ENCODE measurements at regions not wholly inside any gene's neighbourhood (a gene's known extent, or its start where the extent isn't known, plus 50 kb on each side); places are given as distances from the start of the nearest gene placed in this dataset.
A peak's percentile ranks its signal among the peaks of the same experiment; 100 is the strongest.

GRCh38 chr7:85765698-85766298, 578.9 kb upstream of the SEMA3D start:
- no peaks in the 10 kb centered on the region for H3K36me3 ChIP-seq (ENCODE audit: control insufficient read depth, insufficient read depth, low read length)
- no CpG with 5 or more reads among the region's 11 CpGs for WGBS (ENCODE audit: extremely low coverage, insufficient coverage, low lambda C conversion rate)
- no peak overlapping the region for H3K9ac ChIP-seq (ENCODE audit: low read length)
- no peak overlapping the region for H3K18ac ChIP-seq (ENCODE audit: low read length)
- no peak overlapping the region for H2BK120ac ChIP-seq (ENCODE audit: low read depth, low read length)
- no peaks in the 10 kb centered on the region for H3K79me2 ChIP-seq (ENCODE audit: control insufficient read depth, insufficient read depth, low read length)
- no peak overlapping the region for H3K23ac ChIP-seq (ENCODE audit: low read length)
- no peak overlapping the region for H2AK5ac ChIP-seq (ENCODE audit: low read length)
- H4K5ac ChIP-seq (ENCODE audit: low read length) = no peak overlapping the region
- H2BK15ac ChIP-seq (replicated peaks; ENCODE audit: low read depth) = no peak overlapping the region
- no peak overlapping the region for H3K56ac ChIP-seq (ENCODE audit: low read length)
- no peaks in the 10 kb centered on the region for H3K4me1 ChIP-seq (ENCODE audit: control insufficient read depth, low read depth, low read length)
- peak; percentile 69 for DNase-seq
- no peaks in the 10 kb centered on the region for H3K79me1 ChIP-seq (ENCODE audit: low read length)
- no peak overlapping the region for H4K8ac ChIP-seq (ENCODE audit: low read depth, low read length)
- no peak overlapping the region for H3K4ac ChIP-seq (ENCODE audit: low read depth, low read length)
- H3K4me3 ChIP-seq (ENCODE audit: low read length) = no peak overlapping the region
- H3K4me2 ChIP-seq (ENCODE audit: low read length) = no peak overlapping the region
- no peaks in the 10 kb centered on the region for H3K27me3 ChIP-seq (ENCODE audit: insufficient read depth, low read length, poor library complexity)
- no peak overlapping the region for H2BK5ac ChIP-seq (ENCODE audit: low read length)
- no peak overlapping the region for H3K27ac ChIP-seq (ENCODE audit: low read depth, low read length)

GRCh38 chr7:85764034-85764433, 577.2 kb upstream of the SEMA3D start:
- no peaks in the 10 kb centered on the region for H3K79me2 ChIP-seq (ENCODE audit: control insufficient read depth, insufficient read depth, low read length)
- H2AK5ac ChIP-seq (ENCODE audit: low read length) = no peak overlapping the region
- H3K27me3 ChIP-seq (ENCODE audit: insufficient read depth, low read length, poor library complexity) = no peaks in the 10 kb centered on the region
- no peak overlapping the region for H4K8ac ChIP-seq (ENCODE audit: low read depth, low read length)
- DNase-seq = no peak
- H3K4me1 ChIP-seq (ENCODE audit: control insufficient read depth, low read depth, low read length) = no peaks in the 10 kb centered on the region
- no peak overlapping the region for H3K18ac ChIP-seq (ENCODE audit: low read length)
- no peak overlapping the region for H2BK5ac ChIP-seq (ENCODE audit: low read length)
- WGBS (ENCODE audit: extremely low coverage, insufficient coverage, low lambda C conversion rate) = no CpG with 5 or more reads among the region's 2 CpGs
- H2BK15ac ChIP-seq (replicated peaks; ENCODE audit: low read depth) = no peak overlapping the region
- no peak overlapping the region for H3K23ac ChIP-seq (ENCODE audit: low read length)
- H3K79me1 ChIP-seq (ENCODE audit: low read length) = no peaks in the 10 kb centered on the region
- no peaks in the 10 kb centered on the region for H3K36me3 ChIP-seq (ENCODE audit: control insufficient read depth, insufficient read depth, low read length)
- H3K4me2 ChIP-seq (ENCODE audit: low read length) = no peak overlapping the region
- H3K9ac ChIP-seq (ENCODE audit: low read length) = no peak overlapping the region
- no peak overlapping the region for H3K4me3 ChIP-seq (ENCODE audit: low read length)
- no peak overlapping the region for H3K56ac ChIP-seq (ENCODE audit: low read length)
- no peak overlapping the region for H3K27ac ChIP-seq (ENCODE audit: low read depth, low read length)
- no peak overlapping the region for H4K5ac ChIP-seq (ENCODE audit: low read length)
- no peak overlapping the region for H2BK120ac ChIP-seq (ENCODE audit: low read depth, low read length)
- no peak overlapping the region for H3K4ac ChIP-seq (ENCODE audit: low read depth, low read length)

DNA sequence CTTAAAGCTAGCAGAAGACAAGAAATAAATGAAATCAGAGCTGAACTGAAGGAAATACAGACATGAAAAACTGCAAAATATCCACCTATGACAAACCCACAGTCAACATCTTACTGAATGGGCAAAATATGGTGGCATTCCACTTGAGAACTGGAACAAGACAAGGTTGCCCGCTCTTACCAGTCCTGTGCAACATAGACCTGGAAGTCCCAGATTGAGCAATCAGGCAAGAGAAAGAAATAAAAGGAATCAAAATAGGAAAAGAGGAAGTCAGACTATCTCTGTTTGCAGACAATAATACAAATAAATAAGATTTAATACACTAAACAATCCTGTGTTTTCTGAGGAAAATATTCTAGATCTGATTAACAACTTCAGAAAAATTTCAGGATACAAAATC, 570.5 kb upstream of the SEMA3D start:
- Histone ChIP-seq H3K36me3 (ENCODE audit: control insufficient read depth, insufficient read depth, low read length) (no peaks in the 10 kb centered on the region), H2BK15ac (replicated peaks; ENCODE audit: low read depth) (no peak overlapping the region), H3K4me2 (ENCODE audit: low read length) (no peak overlapping the region), H3K27me3 (ENCODE audit: insufficient read depth, low read length, poor library complexity) (no peaks in the 10 kb centered on the region), H4K8ac (ENCODE audit: low read depth, low read length) (no peak overlapping the region), H3K4me3 (ENCODE audit: low read length) (no peak overlapping the region), H3K4ac (ENCODE audit: low read depth, low read length) (no peak overlapping the region), H3K79me1 (ENCODE audit: low read length) (no peaks in the 10 kb centered on the region), H2AK5ac (ENCODE audit: low read length) (no peak overlapping the region), H2BK5ac (ENCODE audit: low read length) (no peak overlapping the region), H3K4me1 (ENCODE audit: control insufficient read depth, low read depth, low read length) (no peaks in the 10 kb centered on the region), H3K27ac (ENCODE audit: low read depth, low read length) (no peak overlapping the region), H3K56ac (ENCODE audit: low read length) (no peak overlapping the region), H3K79me2 (ENCODE audit: control insufficient read depth, insufficient read depth, low read length) (no peaks in the 10 kb centered on the region), H3K9ac (ENCODE audit: low read length) (no peak overlapping the region), H2BK120ac (ENCODE audit: low read depth, low read length) (no peak overlapping the region), H4K5ac (ENCODE audit: low read length) (no peak overlapping the region), H3K23ac (ENCODE audit: low read length) (no peak overlapping the region), H3K18ac (ENCODE audit: low read length) (no peak overlapping the region)
- no CpG with 5 or more reads among the region's 1 CpG for WGBS (ENCODE audit: extremely low coverage, insufficient coverage, low lambda C conversion rate)
- no peak for DNase-seq

DNA sequence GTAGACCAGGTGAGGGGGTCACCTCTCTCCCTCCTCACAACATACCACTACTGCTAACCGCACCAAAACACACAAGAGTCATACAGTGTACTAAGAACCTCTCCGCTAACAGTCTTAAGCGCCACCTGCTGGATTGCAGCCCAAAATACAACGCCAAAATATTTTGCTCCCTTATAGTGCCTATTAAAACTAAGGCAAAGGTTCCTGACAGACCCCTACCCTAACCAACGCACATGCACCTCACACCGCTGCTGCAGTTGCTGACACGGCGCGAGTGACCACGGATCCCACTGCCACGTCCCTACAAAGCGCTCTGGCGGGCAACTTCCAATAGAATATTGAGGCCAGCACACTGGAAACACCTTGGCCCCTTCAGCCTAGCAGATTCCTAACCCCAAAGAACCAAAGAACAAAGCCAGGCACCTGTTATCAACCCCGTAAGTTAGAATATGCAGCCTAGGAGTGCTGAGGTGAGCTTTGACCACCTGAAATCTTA, 563.6 kb upstream of the SEMA3D start:
- Histone ChIP-seq H3K79me2 (ENCODE audit: control insufficient read depth, insufficient read depth, low read length) (no peaks in the 10 kb centered on the region), H3K4me3 (ENCODE audit: low read length) (no peak overlapping the region), H3K23ac (ENCODE audit: low read length) (no peak overlapping the region), H3K9ac (ENCODE audit: low read length) (no peak overlapping the region), H3K4me2 (ENCODE audit: low read length) (no peak overlapping the region), H3K4me1 (ENCODE audit: control insufficient read depth, low read depth, low read length) (no peaks in the 10 kb centered on the region), H4K8ac (ENCODE audit: low read depth, low read length) (no peak overlapping the region), H3K79me1 (ENCODE audit: low read length) (no peaks in the 10 kb centered on the region), H4K5ac (ENCODE audit: low read length) (no peak overlapping the region), H3K18ac (ENCODE audit: low read length) (no peak overlapping the region), H3K27me3 (ENCODE audit: insufficient read depth, low read length, poor library complexity) (no peaks in the 10 kb centered on the region), H2BK15ac (replicated peaks; ENCODE audit: low read depth) (no peak overlapping the region), H3K56ac (ENCODE audit: low read length) (no peak overlapping the region), H3K36me3 (ENCODE audit: control insufficient read depth, insufficient read depth, low read length) (no peaks in the 10 kb centered on the region), H2BK120ac (ENCODE audit: low read depth, low read length) (no peak overlapping the region), H2AK5ac (ENCODE audit: low read length) (no peak overlapping the region), H2BK5ac (ENCODE audit: low read length) (no peak overlapping the region), H3K4ac (ENCODE audit: low read depth, low read length) (no peak overlapping the region), H3K27ac (ENCODE audit: low read depth, low read length) (no peak overlapping the region)
- WGBS (ENCODE audit: extremely low coverage, insufficient coverage, low lambda C conversion rate) = no CpG with 5 or more reads among the region's 14 CpGs
- peak; percentile 78 for DNase-seq

DNA sequence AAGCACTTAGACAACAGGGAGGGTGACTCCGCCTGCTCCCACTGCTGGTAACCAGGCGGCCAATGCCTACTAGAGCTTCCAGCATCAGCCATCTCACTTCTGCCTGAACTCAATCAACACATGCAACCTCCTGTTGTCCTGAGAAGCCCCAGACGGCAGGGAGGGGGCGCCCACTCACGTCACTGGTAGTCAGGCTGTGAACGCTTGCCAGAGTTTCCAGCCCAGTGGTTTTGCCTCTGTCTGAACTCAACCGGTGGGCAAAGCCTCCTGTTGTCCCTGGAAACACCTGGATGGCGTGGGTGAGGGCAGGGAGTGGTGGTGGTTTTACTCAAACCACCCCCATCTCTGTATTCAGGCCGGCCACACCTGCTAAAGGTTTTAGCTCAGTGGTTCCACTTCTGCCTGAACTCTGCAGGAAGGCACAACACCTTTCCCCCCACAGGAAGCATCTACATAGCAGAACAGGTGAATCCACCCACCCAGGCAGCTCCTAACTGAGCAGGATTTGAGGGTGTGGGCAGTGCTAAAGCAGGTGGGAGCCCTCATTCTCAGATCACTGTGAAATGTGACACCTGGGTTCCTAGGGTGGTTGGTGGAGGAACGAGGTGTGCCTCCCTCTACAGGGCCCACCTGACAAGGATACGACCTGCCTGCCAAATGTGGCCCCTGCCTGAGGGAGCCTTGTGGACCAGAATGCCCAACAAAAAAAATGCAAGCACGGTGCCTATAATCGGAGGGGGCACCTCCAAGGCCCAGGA, 563.0 kb upstream of the SEMA3D start:
- no peak overlapping the region for H2BK5ac ChIP-seq (ENCODE audit: low read length)
- peak; percentile 79 for DNase-seq
- H3K4me3 ChIP-seq (ENCODE audit: low read length) = no peak overlapping the region
- no peak overlapping the region for H3K4me2 ChIP-seq (ENCODE audit: low read length)
- no peak overlapping the region for H3K18ac ChIP-seq (ENCODE audit: low read length)
- no peaks in the 10 kb centered on the region for H3K4me1 ChIP-seq (ENCODE audit: control insufficient read depth, low read depth, low read length)
- H2BK120ac ChIP-seq (ENCODE audit: low read depth, low read length) = no peak overlapping the region
- WGBS (ENCODE audit: extremely low coverage, insufficient coverage, low lambda C conversion rate) = no CpG with 5 or more reads among the region's 13 CpGs
- no peak overlapping the region for H3K27ac ChIP-seq (ENCODE audit: low read depth, low read length)
- no peaks in the 10 kb centered on the region for H3K27me3 ChIP-seq (ENCODE audit: insufficient read depth, low read length, poor library complexity)
- no peak overlapping the region for H3K56ac ChIP-seq (ENCODE audit: low read length)
- no peaks in the 10 kb centered on the region for H3K79me1 ChIP-seq (ENCODE audit: low read length)
- H3K4ac ChIP-seq (ENCODE audit: low read depth, low read length) = no peak overlapping the region
- no peak overlapping the region for H4K8ac ChIP-seq (ENCODE audit: low read depth, low read length)
- no peaks in the 10 kb centered on the region for H3K79me2 ChIP-seq (ENCODE audit: control insufficient read depth, insufficient read depth, low read length)
- no peaks in the 10 kb centered on the region for H3K36me3 ChIP-seq (ENCODE audit: control insufficient read depth, insufficient read depth, low read length)
- H3K23ac ChIP-seq (ENCODE audit: low read length) = no peak overlapping the region
- H3K9ac ChIP-seq (ENCODE audit: low read length) = no peak overlapping the region
- H2AK5ac ChIP-seq (ENCODE audit: low read length) = no peak overlapping the region
- no peak overlapping the region for H4K5ac ChIP-seq (ENCODE audit: low read length)
- no peak overlapping the region for H2BK15ac ChIP-seq (replicated peaks; ENCODE audit: low read depth)
